AG04450 (cell line): ENCODE measurements at regions not wholly inside any gene's neighbourhood (a gene's known extent, or its start where the extent isn't known, plus 50 kb on each side); places are given as distances from the start of the nearest gene placed in this dataset.
"Not testable (repeated sequence)": the region's sequence is repeated elsewhere in the genome, so short reads cannot be mapped to it uniquely, and the experiment has no call there.

Experiments used
- CTCF ChIA-PET: fragments of 300-600, 350-600 bp; formaldehyde crosslinking; extraction: SDS; loops from one replicate; lab custom pipeline; 2022; ENCODE audit warnings: antibody characterized with exemption, inconsistent platforms; lab: Charles Lee
- POLR2A ChIA-PET: fragments of 350-600 bp; formaldehyde crosslinking; extraction: SDS; loops from one replicate; lab custom pipeline; 2021; ENCODE audit warnings: antibody characterized with exemption, inconsistent platforms; lab: Yijun Ruan, JAX
- DNase-seq: peaks from one replicate; pipeline ENCODE4 v3.0.0-alpha.2; 2011; ENCODE audit warnings: low read depth, low spot score
- H3K27ac ChIP-seq: one replicate; pipeline ENCODE4 v1.5.1; 2012; ENCODE audit warnings: low read depth, low read length, control low read depth
- H3K27me3 ChIP-seq: one replicate; pipeline ENCODE4 v1.6.0; 2012; ENCODE audit warnings: low read length; ENCODE audit not compliant: control insufficient read depth, insufficient read depth
- H3K4me3 ChIP-seq: 2 replicates; pipeline ENCODE4 v1.5.1; 2011; ENCODE audit warnings: mild to moderate bottlenecking, low read depth, low read length, control low read depth
- H3K9me3 ChIP-seq: 2 replicates; pipeline ENCODE4 v1.5.1; 2012; ENCODE audit warnings: low read length; ENCODE audit not compliant: control insufficient read depth, insufficient read depth
- TF ChIP-seq, protein P1 (sequence below): IDR thresholded peaks from 2 replicates; pipeline ENCODE4 v1.5.1; 2011; ENCODE audit warnings: low read depth, low read length, control low read depth, inconsistent platforms

DNA sequence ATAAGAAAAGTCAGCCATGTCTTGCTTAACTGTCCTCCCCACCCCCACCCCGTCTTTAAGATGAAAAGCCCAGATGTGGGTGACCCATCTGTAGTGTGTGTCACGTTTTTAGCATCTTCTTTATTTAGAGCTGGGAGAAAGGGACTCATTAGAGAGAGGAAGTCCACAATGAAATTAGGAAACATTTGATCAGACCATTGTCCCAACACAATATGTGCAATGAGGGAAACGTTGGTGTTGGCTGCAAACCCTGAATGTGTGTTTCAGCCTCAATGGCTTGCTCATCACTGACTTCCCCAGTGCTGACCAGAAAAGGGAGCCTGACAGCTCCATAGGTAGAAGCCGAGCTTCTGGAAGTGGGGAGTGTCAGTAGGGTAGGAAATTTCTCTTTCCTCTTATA, 475.7 kb downstream of the CD83 start:
- Histone ChIP-seq H3K4me3 (no peak overlapping the region), H3K27ac (no peak overlapping the region), H3K27me3 (peaks cover 5% of the 10 kb centered on the region), H3K9me3 (peaks cover 3% of the 10 kb centered on the region; the same call in 1 of the 2 replicates)
- ChIA-PET POLR2A (no interaction called here), CTCF (no interaction called here)
- no peak for DNase-seq
- TF ChIP-seq, protein P1, sequence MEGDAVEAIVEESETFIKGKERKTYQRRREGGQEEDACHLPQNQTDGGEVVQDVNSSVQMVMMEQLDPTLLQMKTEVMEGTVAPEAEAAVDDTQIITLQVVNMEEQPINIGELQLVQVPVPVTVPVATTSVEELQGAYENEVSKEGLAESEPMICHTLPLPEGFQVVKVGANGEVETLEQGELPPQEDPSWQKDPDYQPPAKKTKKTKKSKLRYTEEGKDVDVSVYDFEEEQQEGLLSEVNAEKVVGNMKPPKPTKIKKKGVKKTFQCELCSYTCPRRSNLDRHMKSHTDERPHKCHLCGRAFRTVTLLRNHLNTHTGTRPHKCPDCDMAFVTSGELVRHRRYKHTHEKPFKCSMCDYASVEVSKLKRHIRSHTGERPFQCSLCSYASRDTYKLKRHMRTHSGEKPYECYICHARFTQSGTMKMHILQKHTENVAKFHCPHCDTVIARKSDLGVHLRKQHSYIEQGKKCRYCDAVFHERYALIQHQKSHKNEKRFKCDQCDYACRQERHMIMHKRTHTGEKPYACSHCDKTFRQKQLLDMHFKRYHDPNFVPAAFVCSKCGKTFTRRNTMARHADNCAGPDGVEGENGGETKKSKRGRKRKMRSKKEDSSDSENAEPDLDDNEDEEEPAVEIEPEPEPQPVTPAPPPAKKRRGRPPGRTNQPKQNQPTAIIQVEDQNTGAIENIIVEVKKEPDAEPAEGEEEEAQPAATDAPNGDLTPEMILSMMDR: no peak

DNA sequence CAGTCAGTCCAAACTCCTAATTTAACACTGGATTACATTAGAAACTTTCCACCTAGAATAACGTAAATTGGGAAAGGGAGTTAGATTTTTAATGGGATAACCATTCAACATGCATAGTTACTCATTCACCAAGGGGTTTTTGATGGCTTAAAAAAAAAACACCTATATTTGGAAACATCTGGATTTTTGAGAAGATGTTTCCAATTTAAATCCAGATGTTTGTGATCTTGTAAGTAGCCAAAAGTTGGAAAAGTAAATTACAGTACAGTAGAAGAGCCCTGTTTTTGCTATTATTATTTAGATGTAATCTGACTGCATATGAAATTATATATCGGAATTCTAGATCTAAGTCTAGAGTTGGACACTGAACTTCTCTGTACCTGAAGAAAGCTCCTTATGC, 478.2 kb downstream of the CD83 start:
- DNase-seq: no peak
- CTCF ChIA-PET: no interaction called here
- TF ChIP-seq, protein P1: no peak
- no peak overlapping the region for H3K27ac ChIP-seq
- POLR2A ChIA-PET: no interaction called here
- H3K27me3 ChIP-seq: no peaks in the 10 kb centered on the region
- H3K4me3 ChIP-seq: no peak overlapping the region
- peaks cover 3% of the 10 kb centered on the region; the same call in 1 of the 2 replicates for H3K9me3 ChIP-seq

DNA sequence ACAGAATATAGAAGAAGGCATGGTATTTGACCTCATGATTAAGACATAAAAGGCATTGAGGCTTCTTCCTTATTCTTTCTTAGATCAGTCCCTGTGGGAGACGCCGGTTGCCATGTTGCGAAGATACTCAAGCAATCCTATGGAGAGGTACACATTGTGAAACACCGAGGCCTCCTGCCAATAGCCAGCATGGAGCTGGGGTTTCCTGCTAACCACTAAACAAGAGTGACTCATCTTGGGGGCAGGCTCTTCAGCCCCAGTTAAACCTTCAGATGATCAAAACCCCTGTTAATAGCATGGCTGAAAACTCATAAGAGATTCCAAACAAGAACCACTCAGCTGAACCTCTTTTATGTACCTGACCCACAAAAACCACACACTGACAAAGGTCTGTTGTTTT, 478.8 kb downstream of the CD83 start:
- ChIA-PET CTCF (no interaction called here), POLR2A (no interaction called here)
- Histone ChIP-seq H3K27ac (no peak overlapping the region), H3K9me3 (peaks cover 3% of the 10 kb centered on the region; the same call in 1 of the 2 replicates), H3K4me3 (no peak overlapping the region), H3K27me3 (no peaks in the 10 kb centered on the region)
- no peak for DNase-seq
- TF ChIP-seq, protein P1: no peak

DNA sequence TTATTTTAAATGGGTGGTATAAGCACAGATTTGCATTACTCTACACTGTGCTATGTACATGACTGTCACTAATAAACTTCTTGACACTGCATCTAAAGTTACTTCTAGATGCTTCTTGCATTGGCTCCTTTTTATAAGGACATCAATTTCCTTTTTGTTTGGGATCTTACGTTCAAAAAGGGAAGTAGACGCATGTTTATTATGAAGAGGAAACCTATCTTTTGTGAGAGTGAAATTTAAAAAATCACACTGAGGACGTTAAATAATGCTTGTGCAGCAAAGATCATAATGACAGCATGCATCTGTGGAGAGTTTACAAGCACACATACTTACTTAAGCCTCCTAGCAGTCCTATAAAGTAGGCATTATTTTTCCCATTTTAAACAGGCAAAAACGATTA, 479.5 kb downstream of the CD83 start:
- Histone ChIP-seq H3K27me3 (no peaks in the 10 kb centered on the region), H3K4me3 (no peak overlapping the region), H3K9me3 (peaks cover 3% of the 10 kb centered on the region; the same call in 1 of the 2 replicates), H3K27ac (no peak overlapping the region)
- TF ChIP-seq, protein P1: no peak
- ChIA-PET POLR2A (no interaction called here), CTCF (no interaction called here)
- no peak for DNase-seq

DNA sequence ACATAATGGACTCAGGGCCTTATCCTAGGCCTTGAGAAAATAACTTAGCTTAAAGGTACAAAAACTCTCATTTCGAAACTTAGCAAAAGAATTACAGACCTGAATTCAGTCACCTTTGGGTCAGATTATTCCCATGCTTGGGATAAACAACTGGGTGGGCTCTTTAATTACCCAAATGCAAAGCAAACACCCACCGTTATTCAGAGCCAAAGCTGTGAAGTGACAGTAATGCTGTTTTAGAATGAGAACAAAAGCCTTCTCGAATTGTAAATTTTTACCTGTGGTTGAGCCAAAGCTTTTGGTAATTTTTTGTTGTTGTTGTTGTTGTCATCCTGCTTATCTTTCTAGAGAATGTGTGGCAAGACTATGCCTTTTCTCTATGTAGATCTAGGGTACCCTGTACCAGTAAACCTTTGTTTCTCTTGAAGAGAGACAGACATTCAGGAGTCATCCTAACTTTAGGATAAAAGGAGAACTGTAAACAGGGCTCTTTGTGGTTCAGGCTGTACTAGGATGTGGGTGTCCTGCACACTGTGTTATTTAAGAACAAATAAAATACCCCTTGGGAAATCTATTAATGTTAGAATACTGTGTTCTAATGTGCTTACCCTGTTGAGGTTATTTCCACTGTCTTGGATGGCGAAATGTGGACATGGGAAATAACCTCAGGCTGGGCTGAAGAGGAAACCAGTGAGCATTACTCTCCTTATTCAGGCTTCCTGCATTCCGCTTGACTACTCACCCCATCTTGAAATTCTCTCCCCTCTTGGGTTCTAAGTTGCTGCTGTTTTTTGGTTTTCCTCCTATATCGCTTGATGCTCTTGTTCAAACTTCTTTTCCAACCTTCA, 480.7 kb downstream of the CD83 start:
- ChIA-PET CTCF (no interaction called here), POLR2A (no interaction called here)
- no peak for DNase-seq
- Histone ChIP-seq H3K27ac (no peak overlapping the region), H3K9me3 (peaks cover 3% of the 10 kb centered on the region; the same call in 1 of the 2 replicates), H3K4me3 (no peak overlapping the region), H3K27me3 (no peaks in the 10 kb centered on the region)
- TF ChIP-seq, protein P1: no peak

DNA sequence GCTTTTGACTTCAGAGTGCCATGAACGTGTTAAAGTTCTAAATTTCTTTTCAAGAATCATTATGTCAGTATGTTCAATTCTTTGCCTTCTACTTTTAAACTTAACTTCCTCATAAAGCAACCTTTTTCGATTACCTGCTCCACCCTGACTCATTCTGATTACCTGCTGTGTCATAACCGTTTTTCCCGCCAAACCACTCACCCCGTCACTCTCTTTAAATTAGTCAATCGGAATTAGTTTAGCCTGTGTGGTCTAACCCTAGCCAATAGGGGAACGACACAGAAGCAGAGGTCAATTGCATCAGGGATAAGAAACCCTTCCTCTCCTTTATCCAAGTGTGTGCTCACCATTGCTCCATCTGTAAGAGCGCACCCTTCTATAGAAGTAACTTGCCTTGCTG, 482.7 kb downstream of the CD83 start:
- H3K27ac ChIP-seq, DNase-seq, CTCF ChIA-PET, H3K4me3 ChIP-seq, H3K9me3 ChIP-seq, POLR2A ChIA-PET, H3K27me3 ChIP-seq: not testable (repeated sequence)
